A204.1 (cell line): ENCODE measurements at regions not wholly inside any gene's neighbourhood (a gene's known extent, or its start where the extent isn't known, plus 50 kb on each side); places are given as distances from the start of the nearest gene placed in this dataset.

Experiments
- FAIRE-seq: peaks from 2 replicates; lab custom pipeline; 2012; peaks lifted over from hg19 to GRCh38; lab: Jason Lieb, UNC

GRCh38 chr1:29830916-29831315 lies 594.6 kb downstream of the PTPRU start:
- FAIRE-seq = no peak

DNA sequence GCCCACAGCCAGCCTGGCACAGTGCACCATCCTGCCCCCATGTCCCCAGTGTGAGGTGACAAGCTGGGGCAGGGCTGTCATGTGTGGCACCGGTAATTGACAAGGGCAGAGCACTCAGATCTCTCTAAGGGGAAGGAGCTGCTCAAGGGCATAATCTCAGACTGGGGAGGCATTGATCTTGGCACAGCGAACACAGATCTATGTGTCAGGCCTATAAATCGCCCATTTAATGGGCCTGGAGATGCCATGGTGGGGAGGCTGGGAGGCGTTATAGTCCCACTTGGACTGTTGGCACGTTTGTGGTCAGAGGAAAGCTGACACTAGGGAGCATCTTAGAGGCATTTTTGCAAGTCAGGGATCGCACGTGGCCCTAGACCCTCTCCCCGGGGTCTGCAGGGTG lies 594.1 kb downstream of the PTPRU start:
- FAIRE-seq = no peak

DNA sequence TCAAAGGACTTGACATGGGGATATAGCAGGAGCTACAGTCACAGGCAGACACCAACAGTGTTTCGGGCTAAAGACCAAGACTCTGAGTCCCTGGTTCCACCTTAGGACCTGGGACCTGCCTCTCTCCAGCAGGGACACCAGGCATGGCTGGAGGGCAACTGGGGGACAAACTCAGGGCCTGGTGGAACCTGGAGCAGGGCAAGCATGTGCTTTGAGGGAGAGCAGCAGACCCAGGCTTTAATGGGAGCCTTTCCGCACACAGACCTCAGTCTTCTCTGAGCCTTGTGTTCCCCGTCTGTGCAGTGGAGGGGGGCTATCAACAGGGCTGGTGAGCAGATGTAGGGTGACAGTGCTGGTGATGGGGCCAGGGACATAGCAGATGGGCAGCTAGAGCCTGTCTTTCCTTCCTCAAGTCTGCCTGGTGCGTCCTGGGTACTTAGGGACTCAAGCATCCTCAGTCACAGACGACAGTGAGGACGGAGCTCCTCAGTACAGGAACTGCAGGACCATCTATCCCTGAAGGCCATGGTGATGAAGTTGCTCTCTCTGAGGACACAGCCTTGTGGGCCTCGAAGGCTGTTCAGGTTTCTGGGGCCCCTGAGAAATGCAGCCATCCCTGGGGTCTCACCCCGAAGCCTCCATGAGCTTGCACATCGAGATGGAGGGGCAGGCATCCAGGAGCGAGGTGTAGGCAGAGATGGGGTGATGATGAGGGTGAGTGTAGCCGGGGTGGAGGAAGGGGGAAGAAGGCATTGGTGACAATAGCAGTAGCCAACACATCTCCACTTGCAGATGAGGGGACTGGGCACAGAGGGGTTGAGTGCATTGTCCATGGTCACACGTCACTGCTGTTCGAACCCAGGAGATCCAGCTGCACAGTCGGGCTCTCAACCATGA lies 593.4 kb downstream of the PTPRU start:
- no peak for FAIRE-seq

DNA sequence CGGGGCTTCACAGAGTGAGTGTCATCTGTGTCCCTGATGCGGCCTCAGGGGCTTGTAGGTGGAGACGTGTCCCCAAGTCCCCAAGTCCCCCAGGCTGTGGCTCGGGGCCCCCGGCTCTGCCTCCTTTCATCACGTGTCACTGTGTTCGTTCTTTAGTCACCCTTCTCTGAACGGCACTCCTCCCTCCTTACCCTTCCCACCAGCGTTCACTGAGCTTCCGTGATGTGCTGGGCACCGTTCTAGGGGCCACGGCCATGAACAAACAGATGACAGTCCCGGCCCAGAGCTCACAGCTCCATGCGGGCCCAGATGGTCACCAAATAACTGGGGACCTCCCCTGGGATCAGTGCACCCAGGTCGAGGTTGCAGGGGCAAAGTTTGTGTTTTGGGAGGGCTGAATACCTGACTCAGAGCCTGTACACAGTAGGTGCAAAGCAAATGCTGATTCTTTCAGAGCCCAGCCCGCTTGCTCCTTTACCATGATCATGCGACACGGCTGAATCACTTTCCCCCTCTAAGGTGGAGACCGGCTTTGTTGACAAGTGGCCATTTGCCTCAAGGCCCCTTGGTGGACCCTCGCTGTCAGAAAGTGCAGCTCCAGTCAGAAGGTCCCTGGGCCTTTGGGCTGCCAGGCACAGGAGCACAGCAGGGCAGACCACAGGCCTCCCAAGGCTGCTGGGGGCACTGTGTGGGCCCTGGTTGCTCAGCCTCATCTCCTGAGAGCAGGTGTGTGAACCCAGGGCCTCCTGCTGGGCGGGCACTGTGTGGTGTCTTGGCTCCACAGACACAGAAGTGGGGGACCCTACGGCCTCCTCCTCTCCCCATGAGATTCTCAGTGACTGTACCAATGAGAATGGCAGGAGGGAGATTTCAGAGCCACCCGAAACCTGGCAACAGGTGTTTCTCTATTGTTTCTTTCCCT lies 592.5 kb downstream of the PTPRU start:
- no peak for FAIRE-seq

GRCh38 chr1:29827801-29828525 lies 591.6 kb downstream of the PTPRU start:
- no peak for FAIRE-seq

GRCh38 chr1:29827237-29827750 lies 591.0 kb downstream of the PTPRU start:
- FAIRE-seq = no peak

DNA sequence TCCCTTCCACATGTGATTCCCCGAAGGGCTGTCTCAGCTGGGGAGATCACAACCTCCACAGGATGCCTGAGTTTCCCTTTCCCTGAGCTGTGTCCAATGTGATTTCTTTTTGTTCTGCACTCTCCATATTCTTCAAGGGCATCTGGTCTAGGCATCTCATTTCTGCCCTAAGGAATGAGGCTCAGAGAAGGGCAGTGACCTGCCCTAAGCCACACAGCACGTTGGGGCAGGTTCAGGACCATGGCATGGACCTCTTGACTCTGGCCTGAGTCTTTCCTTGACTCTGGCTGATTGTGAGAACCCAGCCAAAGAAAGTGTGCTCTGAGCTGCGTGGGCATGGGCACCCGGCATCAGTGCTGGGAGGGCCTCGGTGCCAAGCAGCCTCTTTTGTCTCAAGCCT lies 590.3 kb downstream of the PTPRU start:
- FAIRE-seq = no peak

- no peak for FAIRE-seq
Observed at GRCh38 chr1:29825941-29826415, 589.7 kb downstream of the PTPRU start.

DNA sequence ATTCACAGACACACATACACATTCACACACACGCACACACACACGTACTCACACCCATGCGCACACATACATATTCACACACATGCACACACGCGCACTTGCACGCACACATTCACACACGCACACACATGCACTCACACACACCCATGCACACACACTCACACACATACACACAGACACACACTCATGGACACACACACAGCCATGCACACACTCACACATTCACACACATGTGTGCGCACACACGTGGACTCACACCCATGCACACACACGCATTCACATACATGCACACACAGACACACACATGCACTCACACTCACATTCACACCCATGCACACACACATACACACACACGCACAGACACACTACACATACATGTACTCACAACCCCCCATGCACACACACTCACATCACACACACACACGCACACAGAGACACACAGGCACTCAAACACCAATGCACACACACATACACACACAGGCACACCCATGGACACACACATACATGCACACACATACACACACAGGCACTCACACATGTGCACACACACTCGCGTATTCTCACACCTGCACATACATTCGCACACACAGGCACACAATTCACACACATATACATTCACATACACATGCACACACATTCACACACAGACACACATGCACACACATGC lies 589.1 kb downstream of the PTPRU start:
- FAIRE-seq = no peak

GRCh38 chr1:29824511-29825273 lies 588.4 kb downstream of the PTPRU start:
- no peak for FAIRE-seq

DNA sequence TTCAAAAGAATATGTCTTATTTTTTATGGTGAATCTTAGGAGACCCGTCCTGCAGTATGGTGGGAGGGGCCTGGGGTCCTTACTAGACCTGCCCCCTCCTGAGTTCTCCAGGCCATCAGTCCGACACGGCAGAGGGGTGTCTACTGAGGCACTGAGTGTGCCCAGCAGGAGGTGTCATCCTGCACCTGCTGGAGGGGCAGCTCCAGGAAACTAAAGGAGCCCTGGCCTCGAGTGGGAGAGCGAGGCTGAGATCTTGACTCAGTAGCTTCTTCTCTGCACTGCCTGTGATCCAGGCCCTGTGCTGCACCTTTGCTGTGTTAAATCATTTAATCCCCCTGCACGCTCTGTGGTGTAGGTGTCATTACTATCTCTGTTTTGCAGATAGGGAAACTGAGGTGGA lies 587.7 kb downstream of the PTPRU start:
- FAIRE-seq = no peak

DNA sequence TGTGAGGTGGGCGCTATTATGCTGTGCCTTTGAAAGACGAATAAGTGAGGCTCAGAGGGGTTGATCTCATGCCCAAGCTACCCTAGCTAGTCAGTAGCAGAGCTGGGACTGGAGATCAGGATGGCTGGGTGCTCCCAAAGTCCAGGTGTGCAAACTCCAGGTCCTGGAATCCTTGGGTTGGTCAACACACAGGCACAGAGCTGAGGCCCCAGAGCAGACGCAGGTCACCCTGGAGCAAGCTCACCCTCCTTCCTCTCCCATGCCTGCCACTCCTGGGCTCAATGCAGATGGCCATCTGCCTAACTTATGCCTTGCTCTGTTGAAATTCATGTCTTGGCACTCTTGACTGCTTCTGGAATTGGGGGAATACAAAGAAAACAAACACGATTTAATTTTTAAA lies 587.2 kb downstream of the PTPRU start:
- FAIRE-seq = no peak

DNA sequence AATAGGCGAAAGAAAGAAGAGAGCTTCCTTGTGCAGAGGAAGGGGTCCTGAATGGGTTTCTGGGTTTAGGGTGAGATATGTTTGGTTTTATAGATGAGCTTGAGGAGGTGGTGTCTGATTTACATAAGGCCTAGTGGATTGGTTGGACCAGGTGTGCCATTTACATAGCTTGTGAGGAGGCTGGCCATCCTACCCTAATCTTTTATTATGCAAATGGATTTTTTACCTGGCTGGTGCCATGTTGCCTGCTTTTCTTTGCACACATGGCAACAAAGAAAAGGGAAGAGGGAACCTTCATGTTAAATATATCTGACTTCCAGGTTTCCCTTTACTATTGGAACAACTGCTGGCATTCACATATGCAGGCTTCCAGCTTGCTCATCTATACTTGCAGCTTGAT lies 585.3 kb downstream of the PTPRU start:
- FAIRE-seq = no peak

GRCh38 chr1:29820401-29820800 lies 584.1 kb downstream of the PTPRU start:
- FAIRE-seq = no peak

GRCh38 chr1:29812408-29813135 lies 576.2 kb downstream of the PTPRU start:
- no peak for FAIRE-seq

DNA sequence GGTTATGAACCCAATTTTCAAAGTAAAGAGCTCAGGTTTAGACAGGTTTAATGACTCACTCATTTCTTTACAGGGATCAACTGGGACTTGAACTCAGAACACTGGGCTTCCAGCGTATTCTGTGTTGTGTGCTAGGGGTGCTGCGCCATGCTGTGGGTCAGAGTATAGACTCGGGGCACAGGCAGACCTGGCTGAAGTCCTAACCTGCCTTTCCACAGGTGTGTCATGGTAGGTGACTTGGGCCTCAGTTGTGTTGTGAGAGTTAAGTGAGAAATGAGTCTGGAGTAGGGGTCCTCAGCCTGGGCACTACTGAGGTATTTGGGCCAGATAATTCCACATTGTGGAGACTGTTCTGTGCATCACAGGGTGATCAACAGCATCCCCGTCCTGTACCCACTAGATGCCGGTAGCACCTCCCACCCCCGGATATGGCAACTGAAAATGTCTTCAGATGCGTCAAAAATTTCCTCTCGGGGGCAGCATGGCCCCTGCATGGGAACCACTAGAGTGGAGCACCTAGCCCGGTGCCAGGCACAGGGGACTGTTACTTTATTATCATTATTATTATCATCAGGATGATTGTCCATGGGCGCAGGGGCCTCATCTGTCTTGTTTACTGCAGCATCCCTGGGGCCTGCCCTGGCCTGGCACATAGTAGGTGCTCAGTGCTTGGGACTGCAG lies 575.5 kb downstream of the PTPRU start:
- no peak for FAIRE-seq

GRCh38 chr1:29811247-29811646 lies 574.9 kb downstream of the PTPRU start:
- FAIRE-seq = no peak

DNA sequence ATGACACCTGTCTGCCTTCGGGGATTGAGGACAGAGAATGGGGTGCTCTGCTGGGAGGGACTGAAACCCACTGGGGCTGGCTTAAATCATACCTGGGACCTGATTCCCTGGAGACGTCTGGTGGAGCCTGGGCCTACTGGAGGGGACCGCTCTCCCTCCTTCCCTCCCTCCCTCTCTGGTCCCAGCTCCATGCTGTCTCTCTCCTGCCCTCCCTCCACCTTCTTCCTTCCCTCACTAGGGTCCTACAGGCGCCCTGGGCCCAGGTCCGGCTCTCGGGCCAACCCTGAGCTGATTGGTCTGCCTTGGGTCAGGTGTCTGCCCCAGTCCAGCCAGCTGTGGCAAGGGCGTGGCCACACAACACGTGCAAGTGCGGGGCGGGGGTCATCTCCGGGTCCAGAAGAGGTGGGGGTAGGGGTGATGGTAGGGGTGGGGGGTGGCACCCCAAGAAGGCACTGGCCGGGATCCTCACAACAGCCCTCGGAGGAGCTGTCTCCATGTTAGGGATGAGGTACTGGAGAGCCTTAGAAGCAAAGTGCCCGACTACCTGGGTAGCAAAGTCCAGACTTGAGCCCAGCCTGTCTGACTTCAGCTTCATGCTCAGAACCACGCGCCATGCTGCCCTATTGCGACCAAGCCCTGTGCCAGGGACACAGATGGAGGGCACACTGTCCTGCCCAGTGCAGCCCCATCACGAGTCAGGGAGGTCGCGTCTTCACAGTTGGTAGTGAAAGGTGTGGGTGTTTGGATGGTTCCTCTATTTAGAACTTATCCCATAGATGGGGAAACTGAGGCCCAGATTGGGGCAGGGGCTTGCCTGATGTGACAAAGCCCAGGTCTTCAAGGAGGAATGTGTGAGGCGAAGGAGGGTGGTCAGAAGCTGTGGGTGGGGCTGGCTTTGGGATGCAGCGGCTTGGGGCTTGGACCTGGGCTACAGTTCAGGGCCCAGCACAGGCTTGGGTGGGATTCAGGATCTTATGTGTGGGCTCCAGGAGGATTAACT lies 574.1 kb downstream of the PTPRU start:
- FAIRE-seq = no peak
